ENCODE measurements at regions not wholly inside any gene's neighbourhood (a gene's known extent, or its start where the extent isn't known, plus 50 kb on each side); places are given as distances from the start of the nearest gene placed in this dataset.
A peak's percentile ranks its signal among the peaks of the same experiment; 100 is the strongest.
"Not testable (repeated sequence)": the region's sequence is repeated elsewhere in the genome, so short reads cannot be mapped to it uniquely, and the experiment has no call there.

DNA sequence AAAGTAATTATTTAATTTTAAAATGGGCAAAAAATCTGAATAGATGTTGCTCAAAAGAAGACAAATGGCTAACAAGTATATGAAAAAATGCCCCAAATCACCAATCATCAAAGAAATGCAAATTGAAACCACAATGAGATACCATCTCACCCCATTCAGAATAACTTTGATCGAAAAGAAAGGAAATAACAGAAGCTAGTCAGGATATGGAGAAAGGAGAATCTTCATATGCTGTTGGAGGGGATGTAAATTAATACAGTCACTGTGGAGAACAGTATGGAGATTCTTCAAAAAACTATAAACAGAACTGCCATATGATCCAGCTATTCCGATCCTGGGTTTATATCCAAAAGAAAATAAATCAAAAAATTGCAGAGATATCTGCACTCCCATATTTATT lies 418.5 kb upstream of the RGMB start:
- DNase-seq = no peak

DNA sequence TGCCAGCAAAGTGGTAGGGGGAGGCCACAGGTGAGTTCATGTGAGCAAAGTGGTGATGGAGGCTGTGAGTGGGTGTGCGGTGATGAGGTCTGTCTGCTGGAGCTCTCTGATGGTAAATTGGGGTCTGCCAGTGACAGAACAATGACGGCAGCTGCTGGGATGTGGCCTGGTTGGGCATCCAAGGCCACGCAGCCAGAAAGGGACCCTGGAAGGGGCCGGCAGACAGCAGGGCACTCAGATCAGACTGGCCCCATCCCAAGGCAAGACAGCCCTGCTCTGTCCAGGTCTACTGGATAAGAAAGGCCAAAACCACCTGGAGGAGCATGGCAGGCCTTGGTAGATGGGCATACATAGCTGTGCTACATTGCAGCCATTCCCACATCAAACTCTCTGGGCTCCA lies 412.9 kb upstream of the RGMB start:
- DNase-seq = no peak

DNA sequence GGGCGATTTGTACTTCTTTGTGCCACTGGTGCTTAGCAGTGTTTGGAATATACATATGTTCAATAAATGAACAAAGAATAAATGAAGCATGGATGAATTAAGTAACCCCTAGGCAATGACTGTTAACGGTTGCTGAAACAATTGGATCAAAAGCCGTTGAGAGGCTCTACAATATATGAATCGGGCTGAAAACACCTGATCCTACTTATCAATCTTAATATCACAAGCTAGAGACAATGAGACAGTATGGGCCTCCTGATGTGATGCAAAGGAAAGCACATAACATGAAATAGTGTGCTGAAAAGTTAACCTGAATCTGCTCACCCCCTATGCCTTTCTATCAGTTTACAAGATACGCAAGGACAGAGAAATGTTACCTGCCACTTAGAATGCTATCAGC lies 410.3 kb upstream of the RGMB start:
- no peak for DNase-seq

DNA sequence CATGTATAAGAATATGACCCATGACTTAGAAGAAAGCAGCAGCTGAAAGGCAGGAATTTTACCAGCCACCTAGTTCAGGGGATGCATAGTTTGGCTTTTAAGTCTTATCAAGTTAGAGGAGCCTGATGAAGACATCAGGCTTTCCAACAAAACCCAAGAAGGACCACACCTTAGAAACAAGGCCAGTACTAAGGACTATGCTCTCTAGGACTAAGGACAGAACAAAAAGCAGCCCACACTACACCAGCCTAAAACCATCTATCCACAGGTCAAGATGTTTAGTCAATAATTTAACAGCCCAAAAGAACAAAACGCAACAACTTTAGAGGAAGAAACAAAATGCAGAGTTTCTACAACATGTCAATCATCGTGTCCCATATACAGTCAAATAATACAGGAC lies 408.9 kb upstream of the RGMB start:
- no peak for DNase-seq

DNA sequence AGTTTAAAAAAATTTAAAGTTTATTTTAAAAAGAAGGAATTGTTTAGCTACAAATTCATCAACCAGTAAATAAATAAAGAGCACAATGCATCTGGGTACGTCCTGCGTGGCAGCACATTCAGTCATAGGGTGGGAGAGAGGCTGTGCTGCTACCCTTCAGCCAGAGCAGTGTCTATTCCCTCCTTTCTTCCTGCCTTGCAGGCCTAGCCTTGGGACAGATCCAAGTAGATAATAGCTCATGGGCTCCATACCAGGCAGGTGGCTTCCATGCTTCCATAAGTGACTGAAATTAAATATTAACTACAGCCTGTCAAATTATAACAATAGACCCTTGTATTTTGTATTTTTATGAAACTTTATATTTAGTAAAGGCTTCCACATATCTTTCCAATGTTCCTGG lies 408.3 kb upstream of the RGMB start:
- no peak for DNase-seq

DNA sequence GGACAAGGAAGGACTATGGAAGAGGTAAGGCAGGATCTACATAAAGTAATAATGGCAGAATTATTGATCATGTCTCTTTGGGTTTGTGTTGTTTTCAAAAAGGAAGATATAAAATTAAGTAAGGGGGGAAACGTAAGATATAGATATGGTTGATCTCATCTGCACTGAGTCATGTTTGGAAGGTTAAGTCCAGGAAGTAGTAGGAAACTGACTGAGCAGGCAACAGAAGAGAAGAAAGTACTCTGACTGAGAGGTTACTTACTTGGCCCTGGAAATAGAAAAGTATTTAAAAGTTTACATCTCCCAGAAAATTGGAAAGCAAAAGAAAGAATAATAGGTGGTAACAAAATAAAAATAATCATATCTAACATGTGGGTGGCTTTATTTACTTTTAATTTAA lies 405.3 kb upstream of the RGMB start:
- DNase-seq = no peak

DNA sequence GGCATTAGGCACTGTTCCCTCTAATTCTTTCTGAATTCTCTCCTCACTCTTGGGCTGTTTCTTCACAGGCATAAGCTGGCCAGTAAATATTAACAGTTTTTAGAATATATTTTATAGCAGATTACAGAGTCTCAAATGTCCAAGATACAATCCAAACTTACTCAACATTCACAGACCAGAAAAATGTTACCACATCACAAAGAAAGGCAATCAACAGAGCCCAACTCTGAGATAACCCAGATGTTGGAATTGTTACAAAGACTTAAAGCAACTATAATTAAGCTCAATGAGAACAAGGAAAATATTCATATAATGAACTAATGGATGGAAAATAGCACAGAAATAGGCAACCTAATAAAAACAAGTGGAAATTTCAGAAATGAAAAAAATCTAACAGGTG lies 401.1 kb upstream of the RGMB start:
- no peak for DNase-seq

DNA sequence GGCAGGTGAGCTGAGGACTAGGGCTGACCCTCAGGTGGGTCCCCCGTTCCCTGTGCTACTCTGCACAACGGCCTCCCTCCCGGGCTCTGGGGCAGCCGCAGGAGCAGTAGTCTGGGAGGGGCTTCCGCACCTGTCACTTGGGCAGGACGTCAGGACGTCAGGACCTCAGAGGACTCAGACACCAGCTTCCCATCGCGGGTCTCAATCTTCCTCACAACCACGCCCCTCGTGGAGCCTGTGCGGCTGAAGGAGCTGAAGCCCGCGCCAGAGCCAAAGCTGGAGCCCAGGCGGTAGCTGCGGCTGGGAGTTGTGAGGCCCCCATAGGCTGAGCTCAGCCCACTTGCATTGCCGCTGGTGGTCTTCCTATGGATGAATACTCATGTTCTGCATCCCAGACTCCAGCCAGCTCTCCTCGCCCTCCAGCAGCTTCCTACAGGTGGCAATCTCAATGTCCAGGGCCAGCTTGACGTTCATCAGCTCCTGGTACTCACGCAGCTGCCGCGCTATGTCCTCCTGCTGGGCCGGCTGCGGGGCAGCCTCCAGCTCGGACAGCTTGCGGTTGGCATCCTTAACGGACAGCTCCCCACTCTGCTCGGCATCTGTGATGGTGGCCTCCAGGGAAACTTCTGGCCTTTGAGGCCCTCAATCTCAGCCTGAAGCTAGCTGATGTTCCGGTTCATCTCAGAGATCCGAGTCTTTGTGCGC lies 381.4 kb upstream of the RGMB start:
- DNase-seq = no peak

DNA sequence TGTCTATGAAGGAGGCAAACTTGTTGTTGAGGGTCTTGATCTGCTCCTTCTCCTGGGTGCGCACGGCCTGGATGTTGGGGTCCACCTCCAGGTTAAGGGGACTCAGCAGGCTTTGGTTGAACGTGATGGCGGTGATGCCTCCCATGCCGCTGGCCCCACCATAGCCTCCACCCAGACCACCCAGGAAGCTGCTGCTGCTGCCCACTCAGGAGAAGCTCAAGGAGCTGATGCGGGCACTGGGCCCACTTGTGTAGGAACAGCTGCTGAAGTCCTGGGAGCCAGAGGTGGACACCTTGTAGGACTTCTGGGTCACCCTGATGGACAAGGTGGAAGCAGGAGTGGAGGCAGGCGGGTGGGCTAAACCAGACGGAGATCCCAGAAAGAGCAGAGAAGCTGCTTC lies 380.3 kb upstream of the RGMB start:
- DNase-seq = not testable (repeated sequence)

DNA sequence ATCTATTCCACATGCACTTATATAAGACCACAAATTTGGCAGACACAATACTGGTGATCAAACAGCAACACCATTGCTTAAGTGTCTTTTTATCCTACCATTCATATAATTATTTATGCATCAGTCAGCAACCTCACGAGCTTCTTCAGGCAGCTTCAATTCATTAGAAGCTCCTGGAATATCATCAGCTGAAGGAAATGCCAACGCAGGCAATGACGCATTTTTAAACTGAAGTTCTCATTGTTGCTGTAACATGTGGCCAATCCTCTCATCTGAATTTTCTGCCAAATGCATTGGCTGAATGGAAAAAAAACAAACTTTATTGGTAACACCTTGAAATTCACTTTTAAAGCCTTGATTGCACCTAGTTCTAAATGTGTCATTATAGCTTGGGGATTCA lies 376.4 kb upstream of the RGMB start:
- DNase-seq = no peak

DNA sequence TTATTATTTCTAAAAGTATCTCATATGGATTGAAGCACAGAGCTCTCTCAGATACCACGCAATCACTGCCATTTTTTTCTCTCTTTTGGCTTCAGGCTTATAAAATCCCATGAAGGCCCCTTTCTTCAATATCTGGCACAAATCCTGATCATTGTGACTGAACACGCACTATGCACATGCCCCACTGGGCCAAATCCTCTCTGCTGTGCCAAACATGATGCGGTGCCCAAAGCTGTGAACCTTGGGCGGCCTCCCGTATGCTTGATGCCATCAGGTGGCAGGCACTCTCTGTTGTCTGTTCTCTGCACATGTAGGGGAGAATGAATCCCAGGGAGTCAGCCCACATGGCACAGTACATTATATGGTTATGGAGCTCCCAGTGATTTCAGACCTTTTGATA lies 375.0 kb upstream of the RGMB start:
- no peak for DNase-seq

DNA sequence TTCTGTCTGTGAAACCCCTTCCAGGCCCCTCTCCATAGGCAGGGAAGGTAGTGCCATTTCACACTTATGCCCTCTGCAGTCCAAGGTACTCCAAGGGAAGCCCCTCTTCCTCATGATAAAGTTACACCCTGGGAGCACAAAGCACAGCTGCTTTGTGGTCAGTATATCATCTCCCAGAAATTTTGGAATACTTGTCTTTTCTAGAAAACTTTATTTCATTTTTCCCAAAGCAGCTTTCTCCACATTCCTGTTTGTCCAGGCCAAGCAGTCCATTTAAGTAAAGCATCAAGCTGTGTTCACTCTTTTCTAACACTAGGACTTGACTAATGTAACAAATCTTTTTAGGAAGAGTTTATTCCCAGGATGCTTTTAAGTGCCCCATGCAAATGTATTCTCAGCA lies 371.8 kb upstream of the RGMB start:
- no peak for DNase-seq

DNA sequence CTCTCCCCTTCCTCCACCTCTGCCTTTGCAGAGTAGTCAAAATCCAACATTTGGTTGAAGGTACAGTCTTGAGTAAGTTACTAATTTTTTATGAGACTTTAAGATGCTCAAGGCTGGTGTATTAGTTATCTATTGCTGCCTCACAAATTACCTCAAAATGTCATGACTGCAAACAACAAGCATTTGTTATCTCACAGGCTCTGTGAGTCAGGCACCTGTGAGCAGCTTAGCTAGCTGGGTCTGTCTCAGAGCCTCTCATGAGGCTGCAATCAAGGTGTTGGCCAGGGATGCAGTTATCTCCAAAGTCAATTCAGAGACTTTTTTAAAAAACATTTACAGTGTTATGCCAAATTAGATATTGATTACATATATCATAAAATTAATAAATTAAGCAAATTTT lies 371.3 kb upstream of the RGMB start:
- DNase-seq = no peak

DNA sequence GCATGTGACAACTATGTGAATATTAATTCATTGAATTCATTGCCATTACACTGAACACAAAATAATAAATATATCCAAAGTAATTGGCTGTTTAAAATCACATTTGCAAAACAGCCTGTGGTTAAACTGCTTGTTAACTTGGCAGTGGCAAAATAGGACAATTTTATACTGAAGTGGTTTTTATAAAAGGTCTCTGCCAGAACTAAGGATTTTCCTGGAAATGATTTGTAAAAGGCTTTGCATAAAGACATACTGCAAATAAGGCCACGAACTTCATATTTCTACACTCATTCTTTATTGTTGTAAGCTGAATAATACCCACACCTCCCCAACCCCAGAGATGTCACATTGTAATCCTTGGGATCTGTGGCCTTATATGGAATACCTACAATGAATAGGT lies 370.3 kb upstream of the RGMB start:
- no peak for DNase-seq

DNA sequence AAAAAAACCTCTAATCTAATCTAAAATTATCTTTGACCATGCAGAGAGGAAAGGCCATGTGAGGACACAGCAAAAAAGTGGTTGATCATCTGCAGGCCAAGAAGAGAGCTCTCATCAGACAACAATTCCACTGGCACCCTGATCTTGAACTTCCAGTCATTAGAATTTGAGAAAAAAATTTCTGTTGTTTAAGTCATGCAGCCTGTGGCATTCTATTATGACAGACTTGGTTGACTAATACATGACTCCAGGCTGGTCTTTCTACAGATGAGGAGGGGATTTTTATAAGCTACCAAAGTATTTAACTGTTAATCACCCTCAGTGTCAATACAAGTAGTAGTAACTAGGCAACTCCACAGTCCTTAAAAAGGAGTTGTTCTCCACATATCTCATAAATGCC lies 358.5 kb upstream of the RGMB start:
- DNase-seq = no peak

DNA sequence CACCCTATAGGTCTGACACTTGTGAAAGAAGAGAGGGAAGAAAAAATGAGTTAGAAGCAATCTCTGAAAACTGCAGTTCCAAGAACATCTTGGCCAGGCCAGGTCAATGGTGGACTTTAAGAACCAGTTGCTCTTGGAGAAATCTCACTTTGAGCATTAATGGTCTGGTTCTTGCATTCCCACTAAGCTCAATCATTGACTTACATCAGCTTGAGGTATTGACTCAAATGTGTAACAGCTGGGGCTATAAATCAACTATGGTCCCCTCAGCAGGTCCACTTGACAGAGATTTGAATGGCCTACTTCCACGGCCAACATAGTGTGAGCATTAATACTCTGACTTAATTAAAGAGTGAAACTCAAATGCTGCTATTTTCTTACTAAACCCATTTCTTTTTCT lies 357.8 kb upstream of the RGMB start:
- no peak for DNase-seq

DNA sequence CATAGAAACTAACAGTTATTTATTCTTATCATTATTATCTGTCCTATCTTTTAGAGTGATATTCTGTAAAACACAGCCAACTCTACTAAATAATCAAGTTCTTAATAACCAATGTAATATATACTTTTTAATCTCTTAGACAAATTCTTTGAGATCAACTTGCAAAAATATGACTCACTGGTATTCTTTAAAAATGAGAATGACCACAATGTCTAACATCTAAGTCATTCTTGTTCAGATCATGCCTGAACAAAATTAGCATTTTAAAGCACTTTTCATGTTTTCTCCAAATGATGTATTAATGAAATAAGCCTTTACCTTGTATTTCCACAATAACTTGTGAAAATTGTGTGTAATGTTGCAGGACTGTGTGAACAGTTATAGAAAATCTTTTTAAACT lies 356.9 kb upstream of the RGMB start:
- no peak for DNase-seq

DNA sequence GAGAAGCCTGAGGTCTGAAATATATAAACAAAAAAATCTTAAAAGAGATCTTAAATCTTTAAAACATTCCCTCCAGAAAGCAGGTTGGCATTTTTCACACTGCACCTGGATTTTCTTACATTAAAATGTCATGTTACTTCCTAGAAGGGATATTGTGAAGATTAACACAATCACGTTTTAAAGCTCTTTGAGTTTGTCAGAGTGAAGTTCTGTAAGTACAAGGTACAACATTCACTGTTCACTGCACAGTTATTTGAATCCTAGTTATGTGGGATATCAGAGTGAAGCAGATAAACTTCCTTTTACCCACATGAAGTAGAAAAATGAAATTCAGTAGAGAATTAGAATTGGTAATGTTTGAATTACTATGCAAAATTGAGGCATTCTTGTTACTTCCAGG lies 353.6 kb upstream of the RGMB start:
- no peak for DNase-seq

DNA sequence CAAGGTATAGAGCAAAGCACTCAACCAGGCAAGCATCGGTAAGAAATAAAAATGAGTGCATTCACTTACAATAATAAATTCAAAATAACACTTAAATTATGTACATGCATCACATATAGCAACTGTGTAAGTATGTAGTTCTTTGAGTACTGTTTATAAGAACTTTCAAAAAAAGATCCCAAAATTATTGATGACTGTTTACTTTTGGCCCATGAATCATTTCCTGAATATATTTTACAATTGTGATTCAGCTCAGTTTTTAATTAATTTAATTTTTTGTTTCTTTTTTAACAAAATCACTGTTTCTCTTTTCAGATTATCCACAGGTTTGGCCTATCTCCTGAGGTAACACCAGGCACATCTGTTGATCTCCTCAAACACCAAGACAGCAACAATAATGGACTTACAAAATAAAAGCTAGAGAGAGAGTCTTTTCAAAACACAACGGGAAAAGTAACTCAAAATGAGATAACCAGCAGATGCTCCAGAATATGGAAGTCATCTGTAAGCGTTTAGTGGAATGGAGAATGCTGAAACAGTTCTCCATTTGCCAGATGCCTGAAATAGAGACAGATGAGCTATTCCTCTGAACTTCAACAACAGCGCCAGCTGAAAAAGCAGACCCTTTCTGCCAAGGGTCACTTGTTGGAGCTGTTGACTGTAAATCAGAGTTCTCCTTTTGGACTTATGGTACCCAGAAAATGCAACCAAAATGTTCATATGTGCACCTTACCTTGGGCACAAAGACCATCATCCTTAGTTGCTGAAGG lies 348.6 kb upstream of the RGMB start:
- peak; percentile 79 for DNase-seq

DNA sequence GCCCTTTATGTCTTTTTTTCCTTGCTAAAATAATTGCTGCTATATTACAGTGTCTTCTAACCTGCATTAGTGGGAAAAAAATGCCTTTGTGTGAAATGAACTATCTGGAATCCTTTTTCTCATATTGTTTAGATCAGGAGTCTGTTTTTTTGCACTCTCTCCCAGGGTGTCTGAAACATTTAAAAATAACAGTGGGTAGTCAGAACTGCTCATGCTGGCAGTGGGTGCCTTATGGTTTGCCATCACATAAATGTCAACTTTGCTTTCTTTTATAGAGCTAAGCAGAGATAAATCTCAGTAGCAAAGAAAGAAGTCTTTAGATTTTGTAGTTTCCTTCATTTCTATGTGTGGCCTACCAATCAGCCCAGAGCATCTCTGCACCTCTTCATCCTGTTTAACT lies 347.8 kb upstream of the RGMB start:
- DNase-seq = no peak

DNA sequence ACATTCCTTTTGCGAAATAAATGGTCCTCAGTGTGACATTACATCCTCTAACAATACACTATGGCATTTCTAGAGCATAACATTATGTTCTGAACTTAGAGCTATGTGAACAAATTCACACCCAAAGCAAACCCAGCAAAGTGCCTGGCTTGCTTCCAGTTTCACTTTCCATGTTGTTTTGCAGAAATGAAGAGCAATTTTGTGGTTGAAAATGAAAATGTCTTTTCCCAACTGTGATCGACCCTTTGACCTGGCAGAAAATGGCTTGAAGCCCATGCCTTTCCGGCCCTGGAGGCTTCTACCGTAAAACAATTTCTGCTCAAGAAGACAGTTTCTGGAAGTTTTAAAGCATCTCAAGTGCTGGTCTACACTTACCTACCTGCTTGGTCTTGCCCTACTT lies 344.7 kb upstream of the RGMB start:
- peak; percentile 21 for DNase-seq

DNA sequence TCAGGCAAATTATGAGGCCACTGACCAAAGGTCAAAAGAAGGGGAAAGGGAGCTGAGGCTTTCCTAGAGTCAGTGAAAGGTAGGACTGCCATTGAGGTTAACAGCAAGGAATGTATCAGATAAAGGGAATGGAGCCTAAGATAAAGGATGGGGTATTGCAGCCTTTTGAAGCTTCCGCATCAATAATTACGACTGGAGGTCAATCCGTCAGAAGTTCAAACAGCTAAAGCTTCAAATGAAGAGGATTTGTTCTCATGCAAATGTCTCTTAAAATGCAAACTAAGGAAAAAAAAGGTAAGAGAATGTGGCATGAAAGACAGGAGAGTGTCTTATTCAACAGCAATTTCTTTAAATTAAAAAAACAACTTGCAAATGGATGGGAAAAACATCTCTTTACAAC lies 341.1 kb upstream of the RGMB start:
- no peak for DNase-seq

DNA sequence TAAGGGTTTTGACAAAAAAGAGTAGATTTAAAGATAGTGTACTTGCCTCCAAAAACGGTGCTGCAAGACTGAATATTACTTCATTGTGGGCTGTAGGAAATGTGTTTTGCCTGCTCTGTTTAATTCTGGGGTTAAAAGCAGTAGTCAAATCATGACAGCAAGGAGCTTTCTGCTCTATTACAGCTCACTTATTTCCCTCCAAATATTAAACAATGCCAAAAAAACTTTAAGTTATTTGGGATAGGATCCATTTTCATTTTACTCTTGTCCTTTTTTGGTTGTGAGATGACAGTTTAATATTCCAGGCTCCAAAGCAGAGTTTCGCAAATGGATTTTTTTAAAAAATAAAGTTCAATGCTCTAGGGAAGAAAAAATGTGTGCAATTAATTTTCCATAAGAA lies 340.4 kb upstream of the RGMB start:
- no peak for DNase-seq

DNA sequence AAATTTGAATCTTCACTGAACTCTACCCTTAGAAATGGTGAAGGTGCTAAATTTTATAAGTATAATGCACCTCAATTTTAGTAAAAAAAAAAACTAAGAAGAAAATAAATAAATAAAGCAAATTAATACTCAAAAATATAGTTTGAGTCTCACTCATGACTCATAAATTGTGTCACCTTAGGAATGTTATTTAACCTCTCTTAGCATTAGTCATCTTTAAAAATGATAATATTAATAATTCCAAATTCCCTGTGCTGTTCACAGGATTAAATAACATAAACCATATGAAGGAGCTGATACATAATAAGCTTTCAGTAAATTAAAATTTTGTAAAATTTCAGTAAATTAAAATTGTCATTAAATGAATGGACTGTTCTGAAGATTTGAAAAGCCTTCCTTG lies 339.8 kb upstream of the RGMB start:
- DNase-seq = no peak
